Peyer's patch (tissue), 4 donors: ENCODE measurements at regions not wholly inside any gene's neighbourhood (a gene's known extent, or its start where the extent isn't known, plus 50 kb on each side); places are given as distances from the start of the nearest gene placed in this dataset.

Experiments
- DNase-seq, 3 donors: peaks; one replicate each; pipeline ENCODE4 v3.0.0-alpha.2; 2017 to 2019
- H3K27ac ChIP-seq, 4 donors: fragments of 200-600 bp; sonication (generic); one replicate each; pipeline ENCODE4 v1.5.1; 2016 to 2019
- H3K27me3 ChIP-seq, 2 donors: fragments of 200-600 bp; sonication (generic); one replicate each; pipeline ENCODE4 v1.5.1; 2019
- H3K36me3 ChIP-seq, 3 donors: fragments of 200-600 bp; sonication (generic); one replicate each; pipeline ENCODE4 v1.5.1; 2016 to 2019
- H3K4me1 ChIP-seq, 4 donors: fragments of 200-600 bp; sonication (generic); one replicate each; pipeline ENCODE4 v1.5.1; 2016 to 2019
- H3K4me3 ChIP-seq, 4 donors: fragments of 200-600 bp; sonication (generic); 1 replicate in 3 of 4; 2 replicates in 1 of 4; pipeline ENCODE4 v1.5.1; 2016 to 2019; ENCODE audit warnings: mild to moderate bottlenecking in 1 of 4
- H3K9me3 ChIP-seq, 4 donors: fragments of 200-600 bp; sonication (generic); one replicate each; pipeline ENCODE4 v1.5.1; 2016 to 2019; ENCODE audit warnings: mild to moderate bottlenecking in 1 of 4
- POLR2A ChIP-seq, 2 donors: fragments of 450-650 bp; IDR thresholded peaks; one replicate each; pipeline ENCODE4 v1.5.1; 2017; ENCODE audit warnings: antibody characterized with exemption in 2 of 2, mild to moderate bottlenecking in 2 of 2, moderate library complexity in 2 of 2
- TF ChIP-seq, protein P1 (sequence below), 6 experiments: fragments of 450-650 bp in 4 of 6; fragments of 200-600 bp in 2 of 6; sonication (generic) in 1 of 6; IDR thresholded peaks; one replicate each; pipeline ENCODE4 v1.5.1; 2017 to 2019; ENCODE audit warnings: antibody characterized with exemption in 6 of 6, mild to moderate bottlenecking in 3 of 6, moderate library complexity in 1 of 6

DNA sequence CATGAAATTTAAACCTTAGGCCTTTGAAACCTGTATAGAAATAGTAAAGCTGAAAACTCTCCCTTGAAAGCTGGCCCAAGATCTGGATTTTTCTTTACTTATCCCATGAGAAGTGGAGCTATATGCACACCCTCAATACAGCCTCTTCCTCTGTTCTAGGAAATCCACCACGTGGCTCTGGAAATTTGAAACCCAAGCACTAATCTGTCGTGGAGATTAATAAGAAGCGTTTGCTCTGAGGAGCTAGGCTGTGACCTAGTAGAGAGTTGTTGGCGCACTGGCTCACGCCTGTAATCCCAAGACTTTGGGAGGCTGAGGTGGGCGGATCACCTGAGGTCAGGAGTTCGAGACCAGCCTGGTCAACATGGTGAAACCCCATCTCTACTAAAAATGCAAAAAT is 291.3 kb upstream of the PLXNA2 start:
- no peak overlapping the region for H3K27ac ChIP-seq

DNA sequence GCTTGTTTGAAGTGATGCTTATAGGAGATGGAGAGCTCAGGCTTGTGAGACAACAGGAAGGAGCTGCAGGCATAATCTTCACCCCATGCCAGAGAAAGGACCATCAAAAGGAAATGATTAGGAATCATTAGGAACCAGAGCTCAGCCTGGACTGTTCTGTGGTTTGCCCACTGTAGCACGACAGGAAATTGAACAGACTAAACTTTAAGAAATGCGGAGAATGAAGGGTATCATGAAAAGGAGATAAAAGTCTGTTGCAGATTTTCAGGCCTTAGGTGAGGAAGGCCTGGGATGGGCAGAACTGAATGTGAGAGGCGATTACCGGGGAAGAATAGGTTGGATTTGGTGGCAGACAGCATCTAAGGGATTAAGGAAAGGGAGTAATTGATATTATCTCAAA is 292.0 kb upstream of the PLXNA2 start:
- TF ChIP-seq POLR2A (IDR thresholded peaks at IDR 0.05) = no peak
- TF ChIP-seq, protein P1, sequence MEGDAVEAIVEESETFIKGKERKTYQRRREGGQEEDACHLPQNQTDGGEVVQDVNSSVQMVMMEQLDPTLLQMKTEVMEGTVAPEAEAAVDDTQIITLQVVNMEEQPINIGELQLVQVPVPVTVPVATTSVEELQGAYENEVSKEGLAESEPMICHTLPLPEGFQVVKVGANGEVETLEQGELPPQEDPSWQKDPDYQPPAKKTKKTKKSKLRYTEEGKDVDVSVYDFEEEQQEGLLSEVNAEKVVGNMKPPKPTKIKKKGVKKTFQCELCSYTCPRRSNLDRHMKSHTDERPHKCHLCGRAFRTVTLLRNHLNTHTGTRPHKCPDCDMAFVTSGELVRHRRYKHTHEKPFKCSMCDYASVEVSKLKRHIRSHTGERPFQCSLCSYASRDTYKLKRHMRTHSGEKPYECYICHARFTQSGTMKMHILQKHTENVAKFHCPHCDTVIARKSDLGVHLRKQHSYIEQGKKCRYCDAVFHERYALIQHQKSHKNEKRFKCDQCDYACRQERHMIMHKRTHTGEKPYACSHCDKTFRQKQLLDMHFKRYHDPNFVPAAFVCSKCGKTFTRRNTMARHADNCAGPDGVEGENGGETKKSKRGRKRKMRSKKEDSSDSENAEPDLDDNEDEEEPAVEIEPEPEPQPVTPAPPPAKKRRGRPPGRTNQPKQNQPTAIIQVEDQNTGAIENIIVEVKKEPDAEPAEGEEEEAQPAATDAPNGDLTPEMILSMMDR (IDR thresholded peaks at IDR 0.05) = no peak
- no peak for DNase-seq

More for the DNA sequence above, 291.3 kb upstream of the PLXNA2 start:
- TF ChIP-seq, protein P1 (IDR thresholded peaks at IDR 0.05) = no peak
- no peak for TF ChIP-seq POLR2A (IDR thresholded peaks at IDR 0.05)
- DNase-seq = no peak
- Histone ChIP-seq H3K27me3 (no peaks in the 10 kb centered on the region), H3K4me3 (no peak overlapping the region), H3K36me3 (no peaks in the 10 kb centered on the region), H3K9me3 (no peaks in the 10 kb centered on the region), H3K4me1 (no peaks in the 10 kb centered on the region)

DNA sequence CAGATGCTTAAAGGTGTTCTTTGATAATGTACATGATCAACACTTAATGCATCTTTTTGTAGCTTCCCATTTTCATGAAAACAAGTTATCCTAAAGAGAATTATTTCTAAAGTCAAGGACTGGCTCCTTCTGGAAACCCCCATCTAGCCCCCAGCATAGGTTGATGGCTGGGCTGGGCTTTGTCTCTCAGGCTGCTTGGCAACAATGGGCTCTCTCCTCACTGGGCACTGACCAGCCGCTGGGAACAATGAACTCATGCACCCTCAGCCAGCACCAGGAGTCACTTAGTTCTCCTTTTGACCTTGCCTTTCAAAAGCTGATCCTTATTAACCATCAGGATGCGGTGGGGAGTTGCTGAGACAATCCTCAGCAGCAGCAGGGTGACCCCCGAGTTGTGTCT is 293.0 kb upstream of the PLXNA2 start:
- H3K9me3 ChIP-seq = no peaks in the 10 kb centered on the region
- TF ChIP-seq POLR2A (IDR thresholded peaks at IDR 0.05) = no peak
- TF ChIP-seq, protein P1 (IDR thresholded peaks at IDR 0.05) = no peak
- no peak overlapping the region for H3K27ac ChIP-seq

More for the DNA sequence above, 292.0 kb upstream of the PLXNA2 start:
- H3K9me3 ChIP-seq = no peaks in the 10 kb centered on the region
- no peak overlapping the region for H3K27ac ChIP-seq
- H3K36me3 ChIP-seq = no peaks in the 10 kb centered on the region
- H3K4me1 ChIP-seq = no peaks in the 10 kb centered on the region
- no peaks in the 10 kb centered on the region for H3K27me3 ChIP-seq
- no peak overlapping the region for H3K4me3 ChIP-seq

DNA sequence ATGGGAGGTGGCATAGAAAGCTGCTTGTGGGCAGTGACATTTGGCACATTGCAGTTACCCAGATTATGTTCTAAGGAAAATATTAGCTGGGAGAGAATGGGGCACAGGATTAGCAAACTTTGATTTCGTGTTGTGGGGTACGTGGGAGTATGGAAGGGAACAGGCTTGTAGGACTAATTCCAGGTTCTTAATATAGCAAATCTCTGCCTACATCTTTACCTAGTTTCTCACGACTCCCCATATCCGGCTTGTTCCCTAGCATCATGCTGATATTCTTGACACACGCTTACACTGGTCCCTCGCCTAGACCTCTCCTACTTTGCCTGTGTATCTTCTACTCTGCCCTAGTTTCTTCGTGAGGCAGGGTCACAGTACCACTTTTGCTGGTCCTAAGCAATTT is 293.9 kb upstream of the PLXNA2 start:
- Histone ChIP-seq H3K27ac (no peak overlapping the region), H3K27me3 (no peaks in the 10 kb centered on the region), H3K4me3 (no peak overlapping the region), H3K36me3 (no peaks in the 10 kb centered on the region), H3K4me1 (no peaks in the 10 kb centered on the region), H3K9me3 (no peaks in the 10 kb centered on the region)
- no peak for DNase-seq
- TF ChIP-seq POLR2A (IDR thresholded peaks at IDR 0.05) = no peak
- TF ChIP-seq, protein P1 (IDR thresholded peaks at IDR 0.05) = no peak

More for the DNA sequence above, 293.0 kb upstream of the PLXNA2 start:
- Histone ChIP-seq H3K27me3 (no peaks in the 10 kb centered on the region), H3K4me3 (no peak overlapping the region), H3K4me1 (no peaks in the 10 kb centered on the region), H3K36me3 (no peaks in the 10 kb centered on the region)
- no peak for DNase-seq

DNA sequence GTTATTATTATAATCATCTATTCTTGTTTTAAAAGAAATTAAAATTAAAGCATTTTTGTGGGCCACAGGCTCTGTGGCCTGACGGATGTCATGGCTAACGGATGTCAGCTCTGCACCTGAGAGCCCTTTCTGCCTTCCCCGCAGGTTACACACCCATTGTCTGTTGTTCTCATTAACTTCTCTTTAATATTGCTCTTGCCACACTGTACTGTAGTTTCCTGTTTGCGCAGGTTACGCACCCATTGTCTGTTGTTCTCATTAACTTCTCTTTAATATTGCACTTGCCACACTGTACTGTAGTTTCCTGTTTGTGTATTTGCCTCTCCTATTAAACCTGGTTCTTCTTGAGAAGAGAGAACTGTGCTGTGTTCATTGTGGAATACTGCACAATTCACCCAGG is 294.4 kb upstream of the PLXNA2 start:
- Histone ChIP-seq H3K27me3 (no peaks in the 10 kb centered on the region), H3K36me3 (no peaks in the 10 kb centered on the region), H3K4me3 (no peak overlapping the region), H3K9me3 (no peaks in the 10 kb centered on the region), H3K27ac (no peak overlapping the region), H3K4me1 (no peaks in the 10 kb centered on the region)
- no peak for TF ChIP-seq POLR2A (IDR thresholded peaks at IDR 0.05)
- TF ChIP-seq, protein P1 (IDR thresholded peaks at IDR 0.05) = no peak
- DNase-seq = no peak

DNA sequence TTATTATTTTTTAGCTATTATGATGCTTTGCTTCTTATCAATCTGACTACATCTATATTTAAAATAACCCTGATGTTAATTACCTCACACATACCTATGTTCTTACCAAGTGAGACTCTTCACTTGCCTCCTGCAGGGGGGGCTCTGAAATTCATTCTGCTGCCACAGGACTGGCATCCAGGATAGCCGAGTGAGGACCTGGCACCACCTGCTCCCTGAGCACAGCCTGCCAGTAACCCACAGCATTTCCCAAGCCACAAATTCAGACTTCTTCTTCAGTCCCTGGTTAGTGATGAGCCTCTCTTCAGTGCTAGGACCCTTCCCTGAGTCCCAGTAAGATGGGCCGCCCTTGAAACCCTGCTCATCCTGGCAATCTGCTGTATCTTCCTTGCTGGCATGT is 296.5 kb upstream of the PLXNA2 start:
- H3K27ac ChIP-seq = no peak overlapping the region
- H3K9me3 ChIP-seq = no peaks in the 10 kb centered on the region
- no peak for DNase-seq
- no peaks in the 10 kb centered on the region for H3K27me3 ChIP-seq
- TF ChIP-seq, protein P1 (IDR thresholded peaks at IDR 0.05) = no peak
- no peak for TF ChIP-seq POLR2A (IDR thresholded peaks at IDR 0.05)
- H3K4me1 ChIP-seq = no peaks in the 10 kb centered on the region
- no peak overlapping the region for H3K4me3 ChIP-seq
- H3K36me3 ChIP-seq = no peaks in the 10 kb centered on the region
